B cell (primary cell): ENCODE measurements at regions not wholly inside any gene's neighbourhood (a gene's known extent, or its start where the extent isn't known, plus 50 kb on each side); places are given as distances from the start of the nearest gene placed in this dataset.

ENCODE experiments used
- ATAC-seq: fragments of 200-7000 bp; cut with Tn5 transposase; one replicate; pipeline ENCODE4 v1.10.0; 2021; ENCODE audit warnings: low read depth, mild to moderate bottlenecking, moderate number of reproducible peaks, moderate library complexity
- CTCF ChIA-PET: fragments of 350-600 bp; sonication (Branson Sonifier 250); formaldehyde crosslinking; loops from one replicate; lab custom pipeline; 2021; ENCODE audit warnings: antibody characterized with exemption, inconsistent platforms; lab: Charles Lee
- POLR2A ChIA-PET: fragments of 350-600 bp; sonication (Branson Sonifier 250); formaldehyde crosslinking; loops from one replicate; lab custom pipeline; 2021; ENCODE audit warnings: antibody characterized with exemption; lab: Charles Lee
- DNase-seq: peaks from one replicate; pipeline ENCODE4 v3.0.0; 2013
- H2AFZ ChIP-seq: 2 replicates; pipeline ENCODE4 v1.6.1; 2012; ENCODE audit warnings: mild to moderate bottlenecking, low read depth, low read length; ENCODE audit not compliant: insufficient read depth, poor library complexity, severe bottlenecking
- H3K27ac ChIP-seq, 2 donors: 1 replicate in 1 of 2; 2 replicates in 1 of 2; pipeline ENCODE4 v1.5.1; 2012 to 2013; ENCODE audit warnings: low read length in 2 of 2, mild to moderate bottlenecking in 2 of 2, moderate library complexity in 1 of 2
- H3K27me3 ChIP-seq, 4 experiments: fragments of 200-600 bp in 1 of 4; sonication (generic) in 1 of 4; replicated peaks in 1 of 4; 1 replicate in 2 of 4; 2 replicates in 2 of 4; pipeline versions ENCODE4 v1.6.1 to v1.7.0; 2013 to 2016; ENCODE audit warnings: low read length in 3 of 4, mild to moderate bottlenecking in 2 of 4, mixed read lengths in 1 of 4, moderate library complexity in 1 of 4; ENCODE audit not compliant: insufficient read depth in 4 of 4, control insufficient read depth in 3 of 4; ENCODE audit errors: control extremely low read depth in 1 of 4
- H3K36me3 ChIP-seq, 2 experiments: replicated peaks in 1 of 2; 1 replicate in 1 of 2; 2 replicates in 1 of 2; pipeline versions ENCODE4 v1.6.1 to v1.7.1; 2013; ENCODE audit warnings: low read length in 1 of 2; ENCODE audit not compliant: insufficient read depth in 2 of 2, control insufficient read depth in 1 of 2; ENCODE audit errors: control extremely low read depth in 1 of 2, extremely low read depth in 1 of 2
- H3K4me1 ChIP-seq, 2 donors: fragments of 200-600 bp in 1 of 2; sonication (generic) in 1 of 2; 1 replicate in 1 of 2; 2 replicates in 1 of 2; pipeline versions ENCODE4 v1.5.1 to v1.6.1; 2013 to 2017; ENCODE audit warnings: low read length in 2 of 2; ENCODE audit not compliant: control insufficient read depth in 2 of 2, insufficient read depth in 2 of 2
- H3K4me2 ChIP-seq: replicated peaks from 2 replicates; pipeline ENCODE3; 2012; ENCODE audit warnings: mild to moderate bottlenecking, low read depth, low read length; ENCODE audit not compliant: poor library complexity, severe bottlenecking
- H3K4me3 ChIP-seq, 5 experiments: fragments of 200-600 bp in 1 of 5; sonication (generic) in 1 of 5; 1 replicate in 3 of 5; 2 replicates in 2 of 5; pipeline versions ENCODE4 v1.5.1 to v1.7.0; 2011 to 2016; ENCODE audit warnings: low read length in 4 of 5, mild to moderate bottlenecking in 4 of 5, low read depth in 2 of 5, control low read depth in 1 of 5, moderate library complexity in 1 of 5; ENCODE audit not compliant: insufficient read depth in 1 of 5; ENCODE audit errors: control extremely low read depth in 1 of 5, extremely low read depth in 1 of 5
- H3K79me2 ChIP-seq: fragments of 200-600 bp; sonication (generic); one replicate; pipeline ENCODE4 v1.6.0; 2016; ENCODE audit warnings: low read length; ENCODE audit not compliant: control insufficient read depth, insufficient read depth
- H3K9ac ChIP-seq: fragments of 200-600 bp; sonication (generic); 2 replicates; pipeline ENCODE4 v1.6.1; 2017; ENCODE audit warnings: mild to moderate bottlenecking, low read length, moderate library complexity
- H3K9me3 ChIP-seq, 3 donors: one replicate each; pipeline versions ENCODE4 v1.6.1 to v1.7.1; 2013; ENCODE audit warnings: low read length in 2 of 3; ENCODE audit not compliant: control insufficient read depth in 2 of 3, insufficient read depth in 1 of 3; ENCODE audit errors: control extremely low read depth in 1 of 3
- H4K20me1 ChIP-seq: 2 replicates; pipeline ENCODE4 v1.6.0; 2012; ENCODE audit warnings: mild to moderate bottlenecking, low read length; ENCODE audit not compliant: insufficient read depth, control insufficient read depth, poor library complexity, severe bottlenecking
- H3K27ac Mint-ChIP-seq: one replicate; pipeline ENCODE4 v1.8.0; 2021; ENCODE audit warnings: mixed read lengths
- H3K27me3 Mint-ChIP-seq: one replicate; pipeline ENCODE4 v1.8.0; 2021; ENCODE audit warnings: mixed read lengths
- H3K4me1 Mint-ChIP-seq: one replicate; pipeline ENCODE4 v1.8.0; 2021; ENCODE audit warnings: mixed read lengths
- H3K4me3 Mint-ChIP-seq: one replicate; pipeline ENCODE4 v1.8.0; 2021; ENCODE audit warnings: mixed read lengths
- H3K9me3 Mint-ChIP-seq: one replicate; pipeline ENCODE4 v1.8.0; 2022; ENCODE audit warnings: mixed read lengths; ENCODE audit not compliant: insufficient read depth
- EZH2 ChIP-seq: IDR thresholded peaks from 2 replicates; pipeline ENCODE4 v1.6.1; 2012; ENCODE audit warnings: borderline replicate concordance, low read depth, mild to moderate bottlenecking, moderate library complexity, low read length; ENCODE audit not compliant: insufficient read depth, poor library complexity, severe bottlenecking
- WGBS: methylation state at CpG from one replicate; pipeline ENCODE4 v1.1.5; 2013; ENCODE audit warnings: missing lambda C conversion rate; ENCODE audit not compliant: insufficient coverage; 5-methylcytosine and 5-hydroxymethylcytosine counted together
- intact Hi-C: fragments of 100-400 bp; cut with micrococcal nuclease; formaldehyde crosslinking; loops from one replicate; pipeline ENCODE4 v1.10.0; 2022
- TF ChIP-seq, protein P1 (sequence below): fragments of 200-600 bp; IDR thresholded peaks from one replicate; pipeline ENCODE4 v1.8.0; 2022; ENCODE audit warnings: antibody characterized with exemption, mild to moderate bottlenecking

DNA sequence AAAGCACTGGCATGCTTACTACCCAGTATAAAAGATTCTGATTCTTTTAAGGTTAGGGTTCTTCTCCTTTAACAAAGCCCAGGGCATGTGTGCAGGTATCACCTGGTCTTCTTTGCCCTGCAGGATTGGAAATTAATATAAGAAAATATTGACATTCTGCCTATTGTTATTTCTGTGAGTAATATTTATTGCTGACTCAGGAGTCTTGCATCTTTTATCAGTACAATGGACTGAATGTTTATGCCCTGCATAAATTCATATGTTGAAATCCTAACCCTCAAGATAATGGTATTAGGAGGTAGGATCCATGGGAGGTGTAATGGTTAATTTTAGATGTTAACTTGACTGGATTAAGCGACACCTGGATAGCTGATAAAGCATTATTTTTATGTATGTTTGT lies 189.0 kb downstream of the LRRC70 start:
- no peak overlapping the region for H3K4me2 ChIP-seq
- WGBS = no CpG with 5 or more reads among the region's 1 CpG
- TF ChIP-seq, protein P1, sequence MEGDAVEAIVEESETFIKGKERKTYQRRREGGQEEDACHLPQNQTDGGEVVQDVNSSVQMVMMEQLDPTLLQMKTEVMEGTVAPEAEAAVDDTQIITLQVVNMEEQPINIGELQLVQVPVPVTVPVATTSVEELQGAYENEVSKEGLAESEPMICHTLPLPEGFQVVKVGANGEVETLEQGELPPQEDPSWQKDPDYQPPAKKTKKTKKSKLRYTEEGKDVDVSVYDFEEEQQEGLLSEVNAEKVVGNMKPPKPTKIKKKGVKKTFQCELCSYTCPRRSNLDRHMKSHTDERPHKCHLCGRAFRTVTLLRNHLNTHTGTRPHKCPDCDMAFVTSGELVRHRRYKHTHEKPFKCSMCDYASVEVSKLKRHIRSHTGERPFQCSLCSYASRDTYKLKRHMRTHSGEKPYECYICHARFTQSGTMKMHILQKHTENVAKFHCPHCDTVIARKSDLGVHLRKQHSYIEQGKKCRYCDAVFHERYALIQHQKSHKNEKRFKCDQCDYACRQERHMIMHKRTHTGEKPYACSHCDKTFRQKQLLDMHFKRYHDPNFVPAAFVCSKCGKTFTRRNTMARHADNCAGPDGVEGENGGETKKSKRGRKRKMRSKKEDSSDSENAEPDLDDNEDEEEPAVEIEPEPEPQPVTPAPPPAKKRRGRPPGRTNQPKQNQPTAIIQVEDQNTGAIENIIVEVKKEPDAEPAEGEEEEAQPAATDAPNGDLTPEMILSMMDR = no peak
- no peak for TF ChIP-seq EZH2
- POLR2A ChIA-PET = no interaction called here
- ATAC-seq (no peak), DNase-seq (no peak)
- Mint-ChIP-seq H3K4me1 (peaks cover 2% of the 10 kb centered on the region), H3K27ac (no peak overlapping the region), H3K9me3 (no peaks in the 10 kb centered on the region), H3K4me3 (no peak overlapping the region), H3K27me3 (peaks cover 4% of the 10 kb centered on the region)
- CTCF ChIA-PET = no interaction called here
- H3K27ac ChIP-seq = no peak overlapping the region
- intact Hi-C loops = no loop called here
- H3K9me3 ChIP-seq = no peaks in the 10 kb centered on the region
- no peaks in the 10 kb centered on the region for H3K36me3 ChIP-seq
- H4K20me1 ChIP-seq = no peaks in the 10 kb centered on the region
- no peak overlapping the region for H3K4me3 ChIP-seq
- no peak overlapping the region for H3K9ac ChIP-seq
- H3K79me2 ChIP-seq = no peaks in the 10 kb centered on the region
- no peaks in the 10 kb centered on the region for H3K27me3 ChIP-seq
- no peak overlapping the region for H2AFZ ChIP-seq
- H3K4me1 ChIP-seq = no peaks in the 10 kb centered on the region

DNA sequence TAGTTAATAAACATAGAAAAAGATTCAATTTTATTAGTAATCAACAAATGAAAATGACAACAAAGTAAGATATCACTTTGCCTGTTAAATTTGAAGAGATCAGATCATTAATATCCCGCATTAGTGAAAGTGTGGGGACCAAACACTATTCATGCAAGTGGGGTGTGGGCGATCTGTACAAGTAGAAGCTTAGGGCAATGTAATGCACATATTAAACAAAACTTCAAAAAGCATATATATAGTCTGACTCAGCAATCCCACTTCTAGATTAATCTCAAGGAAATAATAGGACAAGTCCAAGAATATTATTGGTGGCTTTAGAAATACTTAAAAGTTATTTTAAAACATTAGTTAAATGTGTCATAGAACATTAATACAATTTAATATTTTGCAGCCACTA lies 188.5 kb downstream of the LRRC70 start:
- intact Hi-C loops = no loop called here
- H3K4me1 Mint-ChIP-seq = peaks cover 3% of the 10 kb centered on the region
- H3K4me2 ChIP-seq = no peak overlapping the region
- ATAC-seq (no peak), DNase-seq (no peak)
- H3K27me3 ChIP-seq = no peaks in the 10 kb centered on the region
- H3K9ac ChIP-seq = no peak overlapping the region
- no peak overlapping the region for H3K27ac Mint-ChIP-seq
- CTCF ChIA-PET = no interaction called here
- no CpG with 5 or more reads among the region's 2 CpGs for WGBS
- no peaks in the 10 kb centered on the region for H3K9me3 Mint-ChIP-seq
- no peak overlapping the region for H3K4me3 Mint-ChIP-seq
- TF ChIP-seq EZH2 = no peak
- TF ChIP-seq, protein P1 = no peak
- H4K20me1 ChIP-seq = no peaks in the 10 kb centered on the region
- H3K4me1 ChIP-seq = no peaks in the 10 kb centered on the region
- POLR2A ChIA-PET = no interaction called here
- no peak overlapping the region for H2AFZ ChIP-seq
- no peaks in the 10 kb centered on the region for H3K79me2 ChIP-seq
- H3K36me3 ChIP-seq = no peaks in the 10 kb centered on the region
- no peak overlapping the region for H3K27ac ChIP-seq
- no peak overlapping the region for H3K4me3 ChIP-seq
- H3K27me3 Mint-ChIP-seq = peaks cover 4% of the 10 kb centered on the region
- no peaks in the 10 kb centered on the region for H3K9me3 ChIP-seq
